HG02588 (cell line): ENCODE measurements at regions not wholly inside any gene's neighbourhood (a gene's known extent, or its start where the extent isn't known, plus 50 kb on each side); places are given as distances from the start of the nearest gene placed in this dataset.

ENCODE experiments used
- ATAC-seq: cut with Tn5 transposase; IDR thresholded peaks from one replicate; pipeline ENCODE4 v1.9.1; 2021; ENCODE audit warnings: mild to moderate bottlenecking, moderate library complexity; ENCODE audit not compliant: unreplicated experiment

DNA sequence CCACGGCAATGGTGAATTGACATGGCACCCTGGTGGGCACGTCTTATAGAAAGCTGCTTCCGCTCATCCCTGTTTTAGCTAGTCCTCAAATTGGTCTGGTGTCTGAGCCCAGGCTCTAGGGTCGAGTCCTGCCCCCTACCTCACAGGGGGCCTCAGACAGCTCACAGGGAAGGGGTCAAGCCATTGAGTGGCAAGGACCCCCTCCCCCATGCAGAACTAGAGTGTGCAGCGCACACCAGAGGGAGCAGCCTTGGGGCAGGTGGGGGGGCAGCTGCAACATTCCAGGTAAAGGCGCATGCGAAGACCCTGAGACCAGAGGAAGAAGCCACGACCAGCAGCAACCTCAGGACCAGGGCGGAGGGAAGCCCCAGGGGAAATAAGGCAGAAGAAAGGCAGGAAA lies 240.4 kb upstream of the PPP2R2D start:
- ATAC-seq = no peak

DNA sequence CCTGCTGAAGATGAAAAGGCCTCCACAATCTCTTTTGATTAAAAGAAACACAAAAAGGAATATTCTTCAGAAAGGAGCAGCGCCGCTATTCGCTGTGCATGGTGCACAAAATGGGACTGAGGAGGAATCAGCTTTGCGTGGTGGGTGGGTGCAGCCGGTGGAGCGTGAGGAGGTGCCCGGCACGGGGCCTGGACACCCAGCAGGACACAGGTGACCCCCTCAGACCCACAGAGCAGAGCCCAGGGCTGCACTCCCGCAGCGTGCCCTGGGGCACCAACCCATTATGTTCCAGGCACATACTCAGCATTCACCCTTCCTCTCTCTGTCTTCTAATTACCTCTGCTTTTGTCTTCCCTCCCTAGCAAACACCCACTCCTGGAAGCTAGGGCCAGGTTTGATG lies 238.0 kb upstream of the PPP2R2D start:
- ATAC-seq = no peak

DNA sequence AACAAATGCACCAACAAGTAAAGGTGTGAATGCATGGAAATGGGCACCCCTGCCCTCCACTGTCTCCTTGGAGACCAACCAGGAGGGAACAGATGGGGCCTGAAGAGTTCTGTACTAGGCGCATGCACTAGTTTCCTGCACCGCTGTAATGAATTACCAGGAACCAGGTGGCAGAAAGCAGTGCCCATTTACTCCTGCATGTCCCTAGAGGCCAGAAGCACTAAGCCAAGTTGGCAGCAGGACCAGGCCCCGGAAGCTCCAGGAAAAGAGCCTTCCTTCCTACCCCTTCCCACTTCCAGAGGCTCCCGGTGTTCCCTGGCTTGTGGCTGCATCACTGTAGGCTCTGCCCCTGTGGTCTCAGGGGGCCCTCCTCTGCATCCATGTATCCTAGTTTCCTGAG lies 237.5 kb upstream of the PPP2R2D start:
- ATAC-seq = no peak

DNA sequence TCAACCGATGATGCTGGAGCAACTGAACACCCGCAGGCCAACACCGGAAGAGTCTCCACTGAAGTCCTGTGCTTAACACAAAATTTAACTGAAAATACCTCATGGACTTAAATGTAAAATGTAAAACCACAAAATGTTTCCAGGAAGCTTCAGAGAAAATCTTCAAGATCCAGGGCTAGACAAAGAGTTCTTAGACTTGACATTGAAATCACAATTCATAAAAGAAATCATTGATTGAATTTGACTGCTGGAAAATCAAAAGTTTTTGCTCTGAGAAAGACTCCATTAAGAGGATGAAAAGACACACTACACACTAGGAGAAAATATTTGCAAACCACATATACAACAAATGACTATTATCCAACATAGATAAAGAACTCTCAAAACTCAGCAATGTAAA lies 234.7 kb upstream of the PPP2R2D start:
- no peak for ATAC-seq

DNA sequence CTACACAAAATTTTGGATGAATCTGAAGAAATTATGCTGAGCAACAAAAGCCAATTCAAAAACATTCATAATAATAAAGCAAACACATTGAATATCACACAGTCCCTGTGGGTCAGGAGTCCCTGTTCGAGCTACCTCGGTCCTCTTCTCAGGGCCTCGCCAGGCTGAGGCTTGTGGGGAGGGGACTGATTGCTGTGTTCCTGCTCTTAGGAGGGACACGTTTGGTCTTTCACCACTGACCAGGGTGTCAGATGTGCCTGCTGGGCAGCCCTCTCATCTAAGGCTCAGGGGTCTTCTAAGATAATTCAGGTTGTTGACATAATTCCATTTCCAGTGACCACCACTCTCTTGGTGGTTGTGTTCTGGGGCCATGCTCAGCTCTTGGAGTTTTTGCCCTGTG lies 233.8 kb upstream of the PPP2R2D start:
- no peak for ATAC-seq

DNA sequence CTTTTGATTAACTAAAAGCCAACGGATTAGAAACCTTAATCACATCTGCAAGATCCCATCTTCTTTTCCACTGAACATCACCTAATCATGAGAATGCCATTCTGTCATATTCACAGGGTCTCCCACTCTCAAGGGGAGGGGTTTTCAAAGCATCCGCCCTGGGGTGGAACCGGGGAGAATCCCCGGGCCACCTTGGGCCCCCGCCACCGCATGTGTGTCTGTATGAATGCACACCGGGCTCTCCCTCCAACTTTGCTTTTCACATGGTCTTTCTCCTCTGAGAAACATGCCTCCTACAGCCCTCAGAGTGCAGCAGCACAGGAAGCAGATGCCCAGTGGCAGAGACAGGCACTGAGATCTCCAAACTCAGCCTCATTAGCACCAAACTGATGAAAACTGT lies 233.2 kb upstream of the PPP2R2D start:
- no peak for ATAC-seq

DNA sequence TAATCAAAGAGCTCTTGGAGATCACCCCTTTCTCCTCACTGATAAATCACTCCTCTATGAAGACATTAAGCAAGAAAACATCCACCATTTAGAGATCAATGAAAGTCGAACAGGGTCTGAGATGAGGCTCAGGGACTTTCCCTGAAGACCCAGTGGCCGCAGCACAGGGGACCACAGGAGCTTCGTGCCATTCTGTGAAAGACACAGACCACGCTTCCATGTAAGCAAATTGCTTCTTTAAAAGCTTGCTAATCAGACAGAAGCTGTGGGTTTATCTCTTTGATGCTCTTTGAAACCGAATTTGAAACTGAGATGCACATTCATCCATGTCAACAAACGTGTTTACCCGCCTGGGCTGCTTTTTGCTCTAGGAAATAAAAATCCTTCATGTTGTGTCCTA lies 231.9 kb upstream of the PPP2R2D start:
- ATAC-seq = no peak

DNA sequence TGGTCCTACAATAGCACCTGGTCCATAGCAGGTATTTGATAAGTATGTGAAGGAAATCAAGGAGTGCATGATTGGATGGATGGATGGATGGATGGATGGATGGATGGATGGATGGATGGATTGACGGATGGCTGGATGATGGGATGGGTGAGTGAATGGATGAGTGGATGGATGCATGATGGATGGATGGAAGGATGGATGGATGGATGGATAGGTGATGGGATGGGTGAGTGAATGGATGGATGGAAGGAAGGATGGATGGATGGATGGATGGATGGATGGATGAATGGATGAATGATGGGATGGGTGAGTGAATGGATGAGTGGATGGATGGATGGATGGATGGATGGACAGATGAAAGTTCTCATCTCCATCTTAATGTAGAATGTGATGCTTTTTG lies 231.0 kb upstream of the PPP2R2D start:
- ATAC-seq = no peak

DNA sequence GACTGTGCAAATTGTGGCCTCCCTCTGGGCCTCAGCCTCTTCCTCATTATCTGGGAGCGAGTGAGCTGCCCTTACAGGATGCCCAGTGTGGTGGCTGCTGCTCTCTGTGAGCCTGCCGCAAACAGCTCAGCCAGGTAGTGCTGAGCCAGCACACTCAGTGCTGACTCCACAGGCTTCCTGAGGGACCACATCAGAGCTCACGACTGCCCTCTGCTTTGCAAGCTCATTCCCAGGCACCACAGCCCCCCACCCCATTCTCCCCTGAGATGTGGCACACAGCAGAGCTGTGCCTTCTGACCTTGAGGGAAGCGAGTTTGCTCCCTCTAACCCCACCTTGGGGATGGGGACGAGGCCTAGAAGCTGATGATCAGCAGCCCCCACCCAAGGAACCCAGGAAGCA lies 230.5 kb upstream of the PPP2R2D start:
- ATAC-seq = no peak

DNA sequence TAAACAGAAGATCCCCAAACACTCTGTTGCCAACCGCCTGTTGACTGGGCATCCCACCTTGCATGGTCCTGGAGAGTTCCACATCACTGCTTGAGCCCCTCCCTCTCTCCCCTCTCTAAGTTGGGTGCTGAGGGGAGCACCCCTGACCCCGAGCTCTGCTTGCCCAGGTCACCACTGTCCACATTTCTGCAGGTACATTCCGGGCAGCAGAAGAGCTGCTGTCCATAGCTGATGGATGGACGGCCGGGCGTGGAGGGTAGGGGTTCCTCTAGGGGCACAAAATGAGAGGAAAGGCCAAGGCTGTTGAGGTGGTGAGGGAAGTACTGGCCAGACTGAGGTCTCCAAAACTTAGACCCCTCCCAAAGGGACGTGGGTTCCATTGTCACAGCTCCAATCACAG lies 227.4 kb upstream of the PPP2R2D start:
- ATAC-seq = no peak

DNA sequence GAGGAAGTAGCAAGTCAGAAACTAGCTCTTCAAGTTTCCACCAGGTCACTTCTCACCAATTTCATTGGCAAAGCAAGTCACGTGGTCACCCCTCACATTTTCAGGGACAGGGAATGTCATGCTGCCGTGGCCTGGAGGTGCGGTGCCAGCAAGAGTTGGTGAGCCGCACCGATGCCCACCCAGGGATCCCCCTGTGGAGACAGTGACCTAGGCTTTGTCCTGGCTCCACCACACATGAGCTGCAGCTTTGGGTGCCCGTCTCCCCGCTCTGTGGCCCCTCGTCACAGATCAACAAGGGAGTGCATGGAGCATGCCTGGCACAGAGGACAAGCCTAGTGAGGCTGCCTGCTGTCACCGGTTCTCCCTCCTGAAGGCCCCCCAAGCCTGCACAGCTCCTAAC lies 226.7 kb upstream of the PPP2R2D start:
- no peak for ATAC-seq

DNA sequence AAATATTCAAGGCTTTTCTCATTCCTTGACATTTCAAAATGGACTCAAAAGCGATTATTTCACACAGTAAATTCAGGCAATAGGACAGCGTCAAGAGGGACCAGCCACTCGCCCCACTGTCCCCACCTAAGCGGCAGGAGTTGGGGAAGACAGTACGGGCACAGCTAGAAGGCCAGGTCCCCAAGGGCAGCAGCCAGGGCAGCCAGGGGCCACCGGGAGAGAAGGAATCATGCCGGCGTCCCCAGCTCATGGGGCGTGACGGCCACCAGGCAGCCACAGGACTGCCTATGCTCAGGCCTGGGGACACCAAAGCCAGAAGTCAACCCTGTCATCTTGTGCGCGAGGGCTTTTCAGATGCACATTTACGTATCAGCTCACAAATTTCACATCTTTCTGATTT lies 225.7 kb upstream of the PPP2R2D start:
- ATAC-seq = no peak

DNA sequence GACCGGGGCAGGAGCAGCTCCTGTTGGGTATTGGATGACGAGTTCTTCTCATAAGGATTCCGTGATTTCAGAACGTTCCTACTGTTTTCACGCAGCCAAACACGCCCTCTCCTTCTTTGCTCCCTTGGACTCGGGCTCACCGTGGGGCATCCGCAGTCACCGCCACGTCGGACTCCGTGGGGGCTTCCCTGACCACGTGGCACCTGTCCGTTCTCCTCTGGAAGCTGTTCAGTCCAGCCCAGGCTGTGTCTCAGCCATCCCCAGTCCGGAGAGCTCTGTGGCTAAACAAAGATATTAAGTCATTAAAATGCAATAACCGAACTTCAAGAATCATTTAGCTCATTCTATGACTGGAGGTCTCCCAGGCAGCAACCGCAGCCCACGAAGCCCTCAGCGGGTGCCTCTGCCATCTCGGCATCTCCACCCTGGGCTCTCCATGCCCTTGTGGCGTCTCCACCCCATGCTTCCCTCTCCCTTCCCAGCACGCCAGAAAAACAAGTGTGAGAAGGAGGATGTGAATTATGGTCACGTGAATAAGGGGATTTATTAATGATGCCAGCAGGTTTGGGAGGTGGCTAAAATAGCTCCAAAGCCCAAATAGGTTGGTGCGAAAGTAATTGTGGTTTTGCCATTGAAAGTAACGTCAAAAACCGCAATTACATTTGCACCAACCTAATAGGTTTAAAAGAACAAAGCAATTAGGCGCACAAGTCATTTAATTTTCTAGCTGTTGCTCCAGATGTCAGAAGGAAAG lies 224.6 kb upstream of the PPP2R2D start:
- no peak for ATAC-seq

DNA sequence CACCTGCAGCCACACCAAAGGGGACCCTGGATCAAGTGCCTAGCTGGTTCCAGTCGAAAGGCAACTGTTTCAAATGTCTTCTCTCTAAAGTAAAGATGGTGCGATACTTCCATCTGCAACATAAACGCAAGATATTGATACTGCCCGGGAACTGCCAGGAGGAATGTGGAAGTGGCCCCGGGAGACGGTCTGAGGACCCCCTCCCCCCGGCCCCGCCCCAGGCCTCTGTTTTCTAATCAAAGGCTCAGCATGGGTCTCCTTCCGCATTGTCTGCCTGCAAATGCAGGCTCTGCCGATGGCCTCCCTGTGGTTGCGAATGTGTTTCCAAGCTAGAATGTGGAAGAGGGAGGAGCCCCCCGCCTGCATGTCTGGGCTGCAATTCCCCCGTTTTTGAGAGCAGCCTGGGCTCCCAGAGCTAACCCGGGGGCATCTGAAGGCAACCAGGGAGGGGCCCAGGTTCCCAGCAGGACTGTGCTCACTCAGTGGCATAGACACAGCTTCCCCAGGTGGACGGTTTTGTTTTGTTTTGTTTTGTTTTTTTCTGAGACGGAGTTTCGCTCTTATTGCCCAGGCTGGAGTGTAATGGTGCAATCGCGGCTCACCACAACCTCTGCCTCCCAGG lies 223.9 kb upstream of the PPP2R2D start:
- no peak for ATAC-seq

DNA sequence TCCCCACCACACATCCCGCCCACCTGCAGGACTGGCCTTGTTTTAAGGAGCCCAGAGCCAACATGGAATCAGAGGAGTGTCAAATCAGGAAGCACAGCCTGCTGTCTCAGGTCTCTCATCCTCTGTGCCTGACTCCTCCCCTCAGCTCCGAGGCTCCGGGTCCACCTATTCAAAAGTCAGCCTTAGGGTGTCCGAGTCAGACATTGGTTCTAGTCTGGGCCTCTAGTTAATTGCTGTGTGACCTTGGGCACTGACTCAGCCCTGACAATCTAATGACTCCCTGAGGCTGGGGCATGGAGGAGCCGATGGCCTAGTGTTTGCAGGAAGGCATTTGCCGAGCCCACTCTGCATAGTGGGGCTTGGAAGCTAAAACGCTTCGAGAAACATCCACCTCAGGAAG lies 223.1 kb upstream of the PPP2R2D start:
- no peak for ATAC-seq

DNA sequence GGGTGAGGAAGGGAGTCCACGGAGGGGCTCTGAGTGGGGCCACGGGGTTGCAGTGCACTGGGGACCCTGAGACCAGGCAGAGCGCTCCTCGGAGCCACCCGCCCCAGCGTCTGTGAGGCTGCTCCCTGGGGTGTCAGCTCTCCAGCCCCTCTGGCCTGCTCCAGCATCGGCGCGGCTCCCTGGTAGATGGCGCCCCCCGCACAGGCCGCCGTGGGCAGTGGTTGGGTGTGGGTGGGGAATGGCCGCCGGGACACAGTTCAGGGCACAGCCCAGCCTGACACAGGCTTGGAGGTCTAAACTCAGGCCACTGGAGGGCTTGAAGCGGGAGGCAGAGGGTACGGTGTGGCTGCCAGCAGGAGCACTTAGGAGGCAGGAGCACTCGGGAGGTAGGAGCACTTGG lies 222.6 kb upstream of the PPP2R2D start:
- no peak for ATAC-seq

DNA sequence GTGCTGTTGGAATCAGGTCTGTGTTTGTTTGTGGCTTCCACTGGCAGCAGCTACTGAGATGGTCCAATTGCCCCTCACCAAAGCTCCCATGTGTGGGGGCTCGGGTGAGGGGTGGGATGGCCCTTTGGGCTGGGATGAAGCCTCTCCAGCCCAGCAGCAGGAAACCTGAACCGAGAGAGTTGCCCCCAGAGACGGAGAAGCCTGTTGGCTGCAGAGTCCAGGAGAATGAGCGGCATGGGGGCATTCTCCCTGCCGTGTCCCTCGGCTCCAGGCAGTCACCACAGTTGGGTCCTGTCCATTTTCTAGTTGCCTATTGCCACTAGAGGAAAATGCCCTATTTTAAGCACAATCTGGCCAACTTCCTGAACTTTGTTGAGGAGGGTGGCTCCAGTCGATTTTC lies 222.2 kb upstream of the PPP2R2D start:
- no peak for ATAC-seq

DNA sequence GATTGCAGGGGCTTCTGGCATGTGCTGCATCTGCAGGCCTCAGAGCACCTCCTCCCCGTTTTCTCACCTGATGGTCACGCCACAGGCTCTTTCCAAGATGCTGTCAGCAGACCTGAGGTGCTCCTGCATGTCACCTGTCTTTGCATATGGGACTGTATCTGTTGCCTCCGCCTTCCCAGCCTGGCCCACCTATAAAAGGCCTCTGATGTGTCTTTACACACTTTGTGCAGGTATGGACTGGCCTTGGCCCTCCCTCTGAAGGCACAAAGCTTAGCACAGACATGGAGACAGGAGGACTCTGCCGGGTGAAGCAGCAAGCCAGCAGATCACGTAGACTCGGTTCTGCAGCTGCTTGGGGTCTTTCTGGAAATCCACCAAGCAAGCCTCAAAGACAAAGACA lies 220.9 kb upstream of the PPP2R2D start:
- no peak for ATAC-seq

DNA sequence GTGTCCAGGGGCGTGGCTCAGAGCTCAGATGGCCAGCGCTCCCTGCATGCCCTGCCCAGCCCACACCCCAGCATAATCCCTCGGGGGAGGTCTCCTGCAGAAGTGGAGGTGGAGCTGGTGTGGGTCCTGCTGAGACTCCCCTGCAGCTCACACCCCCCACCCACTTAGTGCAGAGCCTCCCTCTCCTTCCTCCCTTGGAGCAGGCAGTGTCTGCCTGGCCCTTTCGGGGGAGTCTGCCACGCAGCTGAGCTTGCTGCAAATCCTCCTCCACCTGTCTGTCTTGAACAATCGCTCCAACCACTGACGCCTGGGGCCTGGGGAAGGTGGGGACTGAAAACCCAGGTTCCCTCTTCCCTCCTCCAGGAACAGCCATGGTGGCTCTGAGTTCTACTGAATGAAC lies 219.7 kb upstream of the PPP2R2D start:
- no peak for ATAC-seq

DNA sequence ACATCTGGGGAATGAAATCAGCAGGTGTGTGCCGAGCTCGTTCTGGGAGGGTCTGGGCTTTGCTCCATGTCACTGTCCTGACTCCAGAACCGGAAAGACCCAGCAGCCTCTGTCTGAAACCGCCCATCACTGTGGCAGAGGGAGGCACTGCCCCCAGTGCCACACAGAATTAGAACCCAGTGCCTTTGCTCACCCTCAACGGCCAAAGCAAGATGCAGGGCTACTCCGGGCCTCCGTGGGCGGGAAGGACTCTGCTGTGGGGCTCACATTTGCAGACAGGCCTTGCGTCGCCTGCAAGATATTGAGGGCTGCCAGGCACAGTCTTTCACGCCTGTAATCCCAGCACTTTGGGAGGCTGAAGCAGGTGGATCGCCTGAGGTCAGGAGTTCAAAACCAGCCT lies 219.2 kb upstream of the PPP2R2D start:
- no peak for ATAC-seq

DNA sequence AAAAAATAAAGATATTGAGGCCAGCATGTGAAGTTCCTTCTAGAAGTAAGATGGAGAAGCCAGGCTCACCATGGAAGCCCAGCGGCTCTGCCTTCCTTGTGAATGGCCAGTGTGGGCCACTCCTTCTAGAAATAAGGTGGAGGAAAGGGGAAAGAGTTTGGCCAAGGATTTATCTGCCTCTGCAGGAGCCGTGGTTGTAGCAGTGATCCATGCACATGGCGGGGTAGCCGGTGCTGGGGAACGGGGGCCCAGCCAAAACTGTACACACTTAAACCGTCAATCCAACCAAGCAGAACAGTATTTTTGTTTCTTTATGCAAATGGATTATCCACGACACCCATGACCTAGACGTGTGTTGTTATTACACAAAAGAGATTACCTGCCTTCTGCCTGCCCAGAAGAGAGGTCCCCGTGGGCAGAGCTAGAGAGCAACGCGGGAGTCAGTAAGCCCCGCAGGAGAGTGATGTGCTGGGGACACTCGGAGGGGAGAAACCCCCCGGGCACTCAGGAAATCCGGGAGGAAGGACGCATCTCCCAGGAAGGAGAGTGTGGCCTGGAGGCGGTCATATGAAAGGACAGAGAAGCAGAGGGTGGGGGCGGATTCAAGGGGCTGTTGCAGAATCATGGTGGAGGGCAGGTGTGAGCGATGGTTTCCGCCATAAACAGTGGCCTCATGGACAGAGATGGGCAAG lies 218.4 kb upstream of the PPP2R2D start:
- ATAC-seq = no peak

DNA sequence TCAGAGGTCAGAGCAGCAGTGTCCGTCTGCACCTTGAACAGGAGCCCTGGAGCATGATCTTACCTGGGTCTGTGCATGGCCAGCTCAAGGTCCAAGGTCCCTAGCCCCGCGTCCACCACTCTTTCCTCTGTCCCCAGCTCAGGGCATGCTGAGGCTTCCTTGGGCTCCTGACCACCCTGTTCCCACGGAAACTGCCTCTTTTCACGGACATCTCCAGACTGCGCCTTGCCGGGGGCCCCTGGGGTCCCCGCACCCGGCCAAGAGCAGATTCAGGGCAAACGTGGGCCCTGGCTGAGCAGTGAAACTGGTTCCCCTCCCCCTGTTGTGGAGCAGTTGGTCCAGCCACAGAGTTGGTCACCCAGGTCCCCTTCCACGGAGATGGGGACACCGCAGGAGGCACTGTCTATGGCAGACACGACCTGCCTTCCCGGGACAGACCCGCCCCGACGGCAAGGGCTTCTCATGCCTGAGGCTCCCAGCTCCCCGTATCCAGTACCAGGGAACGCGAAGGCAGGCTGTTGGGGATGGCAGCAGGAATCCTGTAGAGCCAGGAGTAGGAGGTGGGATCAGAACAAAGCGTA lies 217.4 kb upstream of the PPP2R2D start:
- ATAC-seq = no peak
